Stimulated activated CD4-positive, alpha-beta T cell treated with anti-CD3 and anti-CD28 coated beads, Interleukin-4, amount 100 ng/mL, for 48 hours (primary cell): ENCODE measurements at regions not wholly inside any gene's neighbourhood (a gene's known extent, or its start where the extent isn't known, plus 50 kb on each side); places are given as distances from the start of the nearest gene placed in this dataset.

Experiments
- DNase-seq, 2 donors: peaks; one replicate each; pipeline ENCODE4 v3.0.0-alpha.2; 2020; ENCODE audit warnings: low read depth in 2 of 2

GRCh38 chr10:123526356-123527064 is 139.6 kb upstream of the GPR26 start:
- DNase-seq, result no peak

- DNase-seq, result no peak
Measured at GRCh38 chr10:123527151-123527550, 139.0 kb upstream of the GPR26 start.

GRCh38 chr10:123529146-123529760 is 136.9 kb upstream of the GPR26 start:
- no peak for DNase-seq

GRCh38 chr10:123530166-123530870 is 135.8 kb upstream of the GPR26 start:
- DNase-seq, result no peak

GRCh38 chr10:123535386-123535785 is 130.8 kb upstream of the GPR26 start:
- DNase-seq, result no peak

GRCh38 chr10:123536176-123536845 is 129.8 kb upstream of the GPR26 start:
- no peak for DNase-seq

- DNase-seq, result no peak
Measured at GRCh38 chr10:123537188-123537961, 128.8 kb upstream of the GPR26 start.

GRCh38 chr10:123538401-123539320 is 127.5 kb upstream of the GPR26 start:
- no peak for DNase-seq

- no peak for DNase-seq
Measured at GRCh38 chr10:123544986-123545385, 121.2 kb upstream of the GPR26 start.

- DNase-seq, result no peak
Measured at GRCh38 chr10:123548770-123549169, 117.4 kb upstream of the GPR26 start.

- no peak for DNase-seq
Measured at GRCh38 chr10:123549761-123550454, 116.2 kb upstream of the GPR26 start.

- no peak for DNase-seq
Measured at GRCh38 chr10:123550675-123551096, 115.5 kb upstream of the GPR26 start.

- no peak for DNase-seq
Measured at GRCh38 chr10:123551259-123551658, 114.9 kb upstream of the GPR26 start.

- DNase-seq, result no peak
Measured at GRCh38 chr10:123552760-123553554, 113.2 kb upstream of the GPR26 start.

GRCh38 chr10:123553810-123554430 is 112.2 kb upstream of the GPR26 start:
- no peak for DNase-seq

- no peak for DNase-seq
Measured at GRCh38 chr10:123554656-123555055, 111.5 kb upstream of the GPR26 start.

GRCh38 chr10:123555616-123556015 is 110.5 kb upstream of the GPR26 start:
- no peak for DNase-seq

GRCh38 chr10:123556049-123556448 is 110.1 kb upstream of the GPR26 start:
- DNase-seq, result no peak

GRCh38 chr10:123556736-123557135 is 109.4 kb upstream of the GPR26 start:
- DNase-seq, result no peak
